Endothelial cell of hepatic sinusoid (primary cell): ENCODE measurements at regions not wholly inside any gene's neighbourhood (a gene's known extent, or its start where the extent isn't known, plus 50 kb on each side); places are given as distances from the start of the nearest gene placed in this dataset.

Experiments
- in situ Hi-C: cut with HindIII; loops from 2 replicates; pipeline ENCODE4 v1.10.0; 2017; ENCODE audit warnings: low sequenced_read_pairs

GRCh38 chr2:160862226-160862625 is 298.0 kb upstream of the TANK start:
- in situ Hi-C loops, result no loop called here

GRCh38 chr2:160868891-160869290 is 291.3 kb upstream of the TANK start:
- in situ Hi-C loops, result no loop called here

GRCh38 chr2:160869411-160869810 is 290.8 kb upstream of the TANK start:
- in situ Hi-C loops, result no loop called here

GRCh38 chr2:160870729-160871465 is 289.3 kb upstream of the TANK start:
- in situ Hi-C loops, result no loop called here

- in situ Hi-C loops, result no loop called here
Measured at GRCh38 chr2:160871953-160872352, 288.3 kb upstream of the TANK start.

- in situ Hi-C loops, result no loop called here
Measured at GRCh38 chr2:160876029-160876428, 284.2 kb upstream of the TANK start.

GRCh38 chr2:160876765-160877164 is 283.5 kb upstream of the TANK start:
- in situ Hi-C loops, result no loop called here

GRCh38 chr2:160878618-160879017 is 281.6 kb upstream of the TANK start:
- in situ Hi-C loops, result no loop called here

GRCh38 chr2:160882906-160883305 is 277.3 kb upstream of the TANK start:
- in situ Hi-C loops, result no loop called here

GRCh38 chr2:160884056-160884455 is 276.2 kb upstream of the TANK start:
- in situ Hi-C loops, result no loop called here

GRCh38 chr2:160889439-160890170 is 270.6 kb upstream of the TANK start:
- in situ Hi-C loops, result loop anchor here (5.0 kb wide), 2 partner anchors 32 to 72 kb away; no protein-coding TSS in a partner anchor

GRCh38 chr2:160890667-160891352 is 269.4 kb upstream of the TANK start:
- in situ Hi-C loops, result loop anchor here (5.0 kb wide), 2 partner anchors 34 to 74 kb away; no protein-coding TSS in a partner anchor

GRCh38 chr2:160891353-160891740 is 268.9 kb upstream of the TANK start:
- in situ Hi-C loops, result loop anchor here (5.0 kb wide), 2 partner anchors 34 to 74 kb away; no protein-coding TSS in a partner anchor

- in situ Hi-C loops, result loop anchor here (5.0 kb wide), 2 partner anchors 35 to 75 kb away; no protein-coding TSS in a partner anchor
Measured at GRCh38 chr2:160892204-160892603, 268.0 kb upstream of the TANK start.

GRCh38 chr2:160893581-160893980 is 266.6 kb upstream of the TANK start:
- in situ Hi-C loops, result loop anchor here (5.0 kb wide), 2 partner anchors 36 to 76 kb away; no protein-coding TSS in a partner anchor

GRCh38 chr2:160898581-160899307 is 261.5 kb upstream of the TANK start:
- in situ Hi-C loops, result no loop called here

- in situ Hi-C loops, result no loop called here
Measured at GRCh38 chr2:160901613-160902012, 258.6 kb upstream of the TANK start.

- in situ Hi-C loops, result no loop called here
Measured at GRCh38 chr2:160905862-160906261, 254.4 kb upstream of the TANK start.

- in situ Hi-C loops, result no loop called here
Measured at GRCh38 chr2:160906878-160907277, 253.3 kb upstream of the TANK start.

- in situ Hi-C loops, result no loop called here
Measured at GRCh38 chr2:160907738-160908137, 252.5 kb upstream of the TANK start.

GRCh38 chr2:160908157-160908556 is 252.1 kb upstream of the TANK start:
- in situ Hi-C loops, result no loop called here
